Islet precursor cell (in vitro differentiated cells): ENCODE measurements at regions not wholly inside any gene's neighbourhood (a gene's known extent, or its start where the extent isn't known, plus 50 kb on each side); places are given as distances from the start of the nearest gene placed in this dataset.

Source experiments
- DNase-seq: peaks from one replicate; pipeline ENCODE4 v3.0.0-alpha.2; 2018

DNA sequence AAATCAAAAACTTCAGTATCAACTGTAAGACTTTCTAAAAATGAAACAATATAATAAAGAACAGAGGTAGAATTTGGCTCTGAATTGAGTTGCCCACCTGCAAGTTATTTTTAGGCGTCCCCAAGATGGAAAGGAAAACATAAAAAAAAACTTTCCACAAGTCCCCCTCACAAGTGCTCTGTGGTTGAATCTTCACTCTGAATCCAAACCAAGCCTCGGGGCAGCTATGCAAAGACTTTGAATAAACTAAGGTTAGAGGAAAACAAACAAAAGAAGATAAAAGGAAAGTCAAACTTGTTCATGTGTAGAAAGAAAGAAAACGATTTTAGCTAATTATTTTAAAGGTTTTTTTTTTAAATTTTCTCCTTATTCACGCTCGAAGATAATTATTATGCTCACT is 372.4 kb upstream of the SLIT2 start:
- no peak for DNase-seq

DNA sequence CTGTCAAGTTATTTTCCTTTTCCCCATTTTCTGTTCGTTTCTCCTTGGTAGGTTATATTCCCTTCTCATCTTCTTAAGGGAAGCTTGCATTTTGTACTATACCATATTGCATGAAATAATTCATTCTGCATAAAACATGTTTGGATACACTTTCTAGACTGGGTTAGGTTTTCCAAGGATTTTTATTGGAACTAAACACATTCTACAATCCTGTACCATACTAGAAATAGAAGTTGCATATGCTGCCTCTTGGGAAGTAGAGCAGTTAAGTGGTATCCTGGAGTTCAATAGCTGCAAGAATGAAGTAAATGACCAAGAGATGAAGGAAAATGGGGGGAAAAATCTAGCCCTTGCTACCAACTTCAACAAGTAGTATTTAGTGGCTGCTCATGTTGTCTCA is 393.7 kb upstream of the SLIT2 start:
- DNase-seq, result no peak

DNA sequence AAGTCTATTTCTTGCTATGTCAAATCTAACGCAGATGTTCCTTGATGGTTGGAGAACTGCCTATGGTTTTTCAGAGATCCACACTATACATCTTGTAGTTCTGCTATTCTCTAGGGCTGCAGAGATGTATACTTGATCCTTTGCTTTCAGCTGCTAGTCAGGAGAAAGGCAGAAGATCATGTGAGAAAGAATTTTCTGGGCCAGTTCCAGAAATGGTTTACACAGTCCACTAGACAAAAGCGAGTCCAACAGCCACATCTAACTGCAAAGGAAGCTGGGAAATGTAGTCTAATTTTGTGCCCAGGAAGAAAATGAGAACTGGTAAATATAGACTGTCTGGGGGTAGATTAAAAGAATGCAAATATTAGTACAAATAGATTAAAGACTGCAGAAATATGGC is 394.3 kb upstream of the SLIT2 start:
- DNase-seq, result no peak

DNA sequence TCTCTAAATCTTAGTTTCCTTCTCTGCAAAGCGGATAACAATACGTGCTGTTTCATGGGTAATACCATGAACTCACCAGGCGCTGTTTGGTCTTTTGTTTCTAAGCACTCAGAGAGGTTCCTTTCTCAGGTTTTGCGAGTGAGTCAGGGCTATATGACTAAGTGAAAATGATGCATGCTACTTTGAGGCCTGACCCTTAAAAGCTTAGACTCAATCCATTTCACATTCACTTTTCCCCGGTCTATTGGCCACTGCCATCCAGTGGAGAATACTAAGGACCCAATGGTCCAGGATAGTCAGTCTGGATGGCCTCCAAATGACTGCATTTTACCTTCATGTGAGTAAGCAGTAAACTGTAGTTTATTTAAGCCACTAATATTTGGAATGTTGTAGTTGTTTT is 400.8 kb upstream of the SLIT2 start:
- DNase-seq, result peak; percentile 66

DNA sequence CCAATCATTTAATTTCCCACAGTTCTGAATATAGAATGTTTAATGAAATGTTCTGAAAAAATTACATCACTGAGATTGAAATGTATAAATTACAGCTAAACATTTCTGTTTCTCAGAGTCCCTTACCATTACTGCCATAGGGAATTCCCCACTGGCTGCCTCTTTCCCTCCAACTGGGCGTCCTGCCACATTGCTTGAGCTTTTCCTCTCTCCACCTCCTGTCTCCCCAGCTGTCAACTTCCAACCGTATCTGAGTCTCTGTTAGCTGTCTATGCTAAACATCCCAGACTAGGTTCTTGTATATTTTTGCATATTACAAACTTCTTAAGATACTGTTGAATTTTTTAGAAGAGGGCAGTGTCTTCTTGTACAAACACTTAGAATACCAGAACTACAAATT is 407.3 kb upstream of the SLIT2 start:
- no peak for DNase-seq

DNA sequence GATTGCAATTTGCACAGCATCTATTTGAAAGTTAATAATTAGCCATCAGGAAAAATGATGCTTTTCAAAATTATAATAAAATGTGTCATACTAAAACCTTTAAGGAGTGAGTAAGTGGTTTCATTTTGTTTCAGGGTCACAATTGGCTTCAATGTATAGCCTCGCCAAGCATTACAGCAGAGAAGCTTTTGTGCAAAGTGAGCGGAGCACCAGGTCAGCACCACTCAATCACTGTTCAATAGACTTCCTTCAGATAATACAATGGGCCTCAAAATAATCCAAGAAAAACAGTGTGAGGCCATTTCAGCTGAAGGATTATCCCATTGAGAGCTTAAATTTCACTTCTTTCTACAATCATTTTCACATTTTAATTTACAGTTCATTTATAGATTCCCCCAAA is 409.2 kb upstream of the SLIT2 start:
- no peak for DNase-seq

DNA sequence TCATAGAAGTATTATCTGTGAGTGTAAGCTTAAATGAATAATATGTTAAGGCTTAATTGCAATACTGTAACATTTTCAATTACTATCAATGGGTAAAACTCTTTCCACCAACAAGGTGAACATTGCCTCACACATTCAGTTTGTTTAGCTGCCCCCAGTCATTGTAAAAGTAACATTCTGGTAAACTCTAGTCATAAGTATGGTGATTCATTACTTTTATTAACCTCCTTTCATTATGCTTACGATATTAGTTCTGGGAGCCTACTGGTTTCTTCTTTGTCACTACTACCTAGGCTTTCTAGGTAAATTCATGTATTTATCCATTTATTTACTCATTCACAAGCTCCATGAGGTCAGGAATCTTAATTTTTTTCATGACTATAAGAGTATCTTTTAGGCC is 412.8 kb upstream of the SLIT2 start:
- DNase-seq, result no peak

DNA sequence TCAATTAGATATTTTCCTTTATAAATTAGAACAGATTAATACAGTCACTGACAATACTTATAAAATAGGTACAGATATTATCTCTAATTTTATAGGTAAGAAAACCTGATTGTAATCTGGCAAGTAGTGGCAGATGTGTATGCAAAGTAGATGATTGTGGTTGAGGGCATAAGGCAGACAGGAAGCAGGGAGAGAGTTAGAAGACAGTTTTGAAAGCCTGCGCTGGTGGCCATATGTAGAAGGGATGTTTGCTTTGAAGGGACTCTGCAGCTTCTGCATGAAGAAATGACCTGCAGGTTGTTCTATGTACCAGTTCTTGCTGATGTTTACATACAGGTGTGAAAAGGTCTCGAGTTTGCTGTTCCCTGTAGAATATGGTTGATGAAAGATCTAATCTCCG is 416.3 kb upstream of the SLIT2 start:
- no peak for DNase-seq

DNA sequence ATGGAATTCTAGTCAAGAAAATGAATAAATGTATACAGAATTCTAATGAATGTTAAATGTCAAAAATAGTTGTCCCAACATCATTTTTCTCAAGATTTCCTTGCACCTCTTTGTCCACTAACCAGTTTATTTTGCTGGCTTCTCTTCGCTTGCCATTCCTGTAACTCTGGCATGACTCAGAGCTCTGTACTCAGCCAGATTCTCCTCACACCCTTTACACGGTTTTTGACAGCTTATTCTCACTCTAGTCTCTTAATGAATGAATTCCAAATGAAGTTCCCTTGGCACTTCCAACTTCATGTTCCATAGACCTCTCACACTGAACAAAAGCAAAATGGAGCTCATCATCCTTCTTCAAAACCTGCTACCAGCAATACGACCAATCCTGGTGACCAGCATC is 419.3 kb upstream of the SLIT2 start:
- DNase-seq, result no peak

DNA sequence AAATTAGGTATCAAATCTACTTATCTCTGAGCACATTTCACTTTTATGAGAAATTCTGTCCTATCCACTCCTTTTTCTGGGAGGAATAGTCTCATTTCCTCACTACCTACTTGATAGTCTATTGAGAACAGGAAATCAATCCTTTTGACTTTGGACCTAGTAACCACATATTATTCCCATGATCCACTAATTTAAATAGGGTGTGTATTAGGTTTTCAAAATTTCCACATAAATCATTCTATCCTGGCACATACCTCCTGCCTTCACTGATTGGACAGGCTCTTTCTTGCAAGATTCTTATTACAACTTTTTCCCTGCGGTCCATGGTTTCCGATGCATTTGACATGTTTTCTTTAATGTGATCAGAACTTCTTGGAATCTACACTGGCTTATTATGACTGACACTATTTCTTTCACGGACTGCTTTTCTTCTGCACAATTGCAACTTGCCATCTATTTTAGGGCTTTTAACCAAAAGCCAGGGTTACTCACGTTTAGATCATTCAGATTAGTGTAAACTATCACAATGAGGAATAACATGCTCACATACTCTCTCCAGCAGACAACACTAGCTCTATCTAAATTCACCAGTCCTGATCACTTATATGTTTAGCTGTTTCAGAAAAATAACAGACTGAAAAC is 419.9 kb upstream of the SLIT2 start:
- no peak for DNase-seq

DNA sequence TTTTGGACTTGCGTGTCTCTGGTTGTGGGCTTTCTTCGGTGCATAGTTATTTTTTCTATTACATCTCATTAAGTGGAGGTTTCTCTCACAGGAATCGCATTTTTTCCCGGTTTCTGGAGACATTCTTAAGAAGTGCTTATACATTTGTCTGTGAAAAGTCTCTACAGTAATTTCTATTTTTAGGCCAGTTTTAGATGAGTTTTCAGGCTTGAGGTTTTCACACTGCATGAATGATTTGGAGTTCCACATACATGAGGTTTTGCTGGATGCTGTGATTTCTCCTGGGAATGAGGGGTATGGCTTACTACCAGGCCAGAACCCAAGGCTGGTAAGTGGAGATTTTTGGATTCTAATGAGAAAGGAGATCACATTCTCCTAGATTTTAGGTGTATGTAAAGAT is 422.6 kb upstream of the SLIT2 start:
- no peak for DNase-seq

DNA sequence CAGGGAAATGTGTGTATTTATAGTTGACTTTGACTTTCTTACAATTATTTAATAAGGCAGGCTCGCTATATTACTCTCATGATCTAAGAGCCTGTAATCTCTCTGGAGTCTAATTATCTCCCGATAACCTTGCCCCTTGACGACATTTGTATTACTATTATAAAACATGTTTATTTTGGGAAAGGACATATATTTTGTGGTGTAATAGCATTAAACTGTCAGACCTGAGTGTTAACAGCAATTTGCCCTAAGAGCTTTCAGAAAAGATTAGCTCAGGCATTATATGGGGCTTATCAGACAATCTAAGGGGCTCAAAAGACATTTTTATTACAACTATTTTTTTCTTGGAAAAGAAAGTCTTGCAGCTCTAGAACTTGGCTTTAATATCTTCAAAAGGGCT is 427.9 kb upstream of the SLIT2 start:
- DNase-seq, result no peak

DNA sequence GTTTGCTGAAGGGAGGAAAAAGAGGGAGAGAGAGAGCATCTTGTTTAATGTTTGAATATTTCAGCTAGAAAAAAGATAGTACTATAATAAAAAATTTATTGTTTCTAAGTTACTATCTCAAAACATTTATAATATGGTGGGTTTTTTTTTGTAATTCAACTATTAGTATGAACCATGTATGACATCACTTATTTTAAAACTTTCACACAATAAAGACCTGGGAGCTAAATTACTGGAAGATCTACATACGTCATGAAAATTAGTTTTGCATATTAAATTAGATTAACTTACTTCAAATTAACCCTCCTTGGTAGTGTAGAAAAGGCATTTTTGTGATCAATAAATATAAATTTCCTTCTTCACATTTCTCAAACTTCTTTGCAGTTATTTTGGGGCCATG is 432.0 kb upstream of the SLIT2 start:
- no peak for DNase-seq

DNA sequence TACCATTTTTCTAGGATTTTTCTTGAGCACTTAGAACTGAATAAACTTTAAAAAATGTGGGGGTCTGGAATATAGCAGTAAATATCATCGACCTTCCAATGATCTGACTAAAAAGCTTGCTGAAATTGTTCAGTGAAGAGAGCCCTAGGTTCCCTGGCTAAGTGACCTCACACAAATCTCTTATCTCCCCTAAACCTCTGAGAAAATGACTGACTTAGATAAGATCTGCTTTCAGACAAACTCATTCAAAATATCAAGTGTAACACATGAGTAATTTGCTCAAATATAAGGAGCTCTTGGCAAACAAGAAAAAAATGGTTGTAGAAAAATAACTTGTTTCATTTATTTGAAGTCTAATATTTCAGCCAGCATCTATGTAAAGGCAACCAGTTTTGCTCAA is 441.7 kb upstream of the SLIT2 start:
- DNase-seq, result no peak

DNA sequence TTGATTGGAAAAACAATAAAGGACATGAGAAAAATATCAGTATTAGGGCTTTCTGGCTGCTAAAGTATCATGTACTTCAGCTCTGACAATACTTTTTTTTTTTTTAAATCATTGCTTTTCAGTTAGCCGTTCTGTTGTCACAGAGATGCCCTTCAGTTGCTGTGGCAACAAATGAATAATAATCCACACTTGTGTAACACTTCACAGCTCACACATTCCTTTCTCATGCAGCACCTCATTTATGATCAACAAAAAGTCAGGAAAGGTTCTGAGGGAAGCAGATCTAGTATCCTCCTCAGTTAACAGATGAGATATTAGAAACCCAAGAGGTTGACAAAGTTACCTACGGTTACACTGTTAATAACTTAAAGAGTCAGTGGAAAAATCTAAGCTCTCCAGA is 444.2 kb upstream of the SLIT2 start:
- no peak for DNase-seq

DNA sequence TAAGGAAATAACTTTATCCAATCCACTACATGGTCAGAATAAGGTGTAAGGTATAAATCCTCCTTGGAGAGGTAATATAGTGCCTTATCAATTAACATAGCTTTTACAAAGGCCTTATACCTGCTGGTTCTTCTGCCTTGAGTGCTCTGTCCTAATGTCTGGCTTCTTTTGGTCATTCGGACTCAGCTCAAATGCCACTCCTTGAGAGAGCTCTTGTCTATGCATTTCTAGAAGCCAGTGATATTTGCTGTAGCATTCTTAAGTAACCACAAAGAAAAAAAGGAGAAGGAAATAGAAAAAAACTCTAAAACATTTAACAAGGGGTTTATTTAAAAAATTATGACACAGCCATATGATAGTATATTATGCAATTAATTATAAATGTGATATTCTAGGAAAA is 444.8 kb upstream of the SLIT2 start:
- no peak for DNase-seq

DNA sequence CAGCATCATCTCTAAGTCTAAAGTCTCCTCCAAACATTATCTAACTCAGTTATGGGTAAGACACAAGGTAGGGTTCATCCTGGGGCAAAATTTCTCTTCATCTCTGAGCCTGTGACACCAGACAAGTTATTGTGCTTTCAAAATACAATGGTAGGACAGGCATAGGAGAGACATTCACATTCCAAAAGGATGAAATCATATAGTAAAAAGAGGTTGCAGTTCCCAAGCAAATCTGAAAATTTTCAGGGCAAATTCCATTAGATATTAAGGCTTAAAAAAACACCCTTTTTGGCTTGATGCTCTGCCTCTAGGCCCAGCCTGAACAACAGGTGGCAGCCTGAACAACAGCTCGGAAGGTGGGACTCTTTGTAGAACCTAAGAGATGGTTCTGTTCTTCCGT is 448.3 kb upstream of the SLIT2 start:
- no peak for DNase-seq

DNA sequence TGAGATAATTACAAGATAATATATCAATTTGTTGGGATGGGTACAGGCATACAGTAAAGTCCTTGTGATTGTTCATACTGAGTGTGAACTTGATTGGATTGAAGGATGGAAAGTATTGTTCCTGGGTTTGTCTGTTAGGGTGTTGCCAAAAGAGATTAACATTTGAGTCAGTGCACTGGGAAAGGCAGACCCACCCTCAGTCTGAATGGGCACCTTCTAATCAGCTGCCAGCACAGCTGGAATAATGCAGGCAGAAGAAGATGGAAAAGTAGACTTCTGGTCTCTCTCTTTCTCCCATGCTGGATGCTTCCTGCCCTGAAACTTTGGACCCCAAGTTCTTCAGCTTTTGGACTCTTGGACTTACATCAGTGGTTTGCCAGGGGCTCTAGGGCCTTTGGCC is 457.9 kb upstream of the SLIT2 start:
- no peak for DNase-seq

DNA sequence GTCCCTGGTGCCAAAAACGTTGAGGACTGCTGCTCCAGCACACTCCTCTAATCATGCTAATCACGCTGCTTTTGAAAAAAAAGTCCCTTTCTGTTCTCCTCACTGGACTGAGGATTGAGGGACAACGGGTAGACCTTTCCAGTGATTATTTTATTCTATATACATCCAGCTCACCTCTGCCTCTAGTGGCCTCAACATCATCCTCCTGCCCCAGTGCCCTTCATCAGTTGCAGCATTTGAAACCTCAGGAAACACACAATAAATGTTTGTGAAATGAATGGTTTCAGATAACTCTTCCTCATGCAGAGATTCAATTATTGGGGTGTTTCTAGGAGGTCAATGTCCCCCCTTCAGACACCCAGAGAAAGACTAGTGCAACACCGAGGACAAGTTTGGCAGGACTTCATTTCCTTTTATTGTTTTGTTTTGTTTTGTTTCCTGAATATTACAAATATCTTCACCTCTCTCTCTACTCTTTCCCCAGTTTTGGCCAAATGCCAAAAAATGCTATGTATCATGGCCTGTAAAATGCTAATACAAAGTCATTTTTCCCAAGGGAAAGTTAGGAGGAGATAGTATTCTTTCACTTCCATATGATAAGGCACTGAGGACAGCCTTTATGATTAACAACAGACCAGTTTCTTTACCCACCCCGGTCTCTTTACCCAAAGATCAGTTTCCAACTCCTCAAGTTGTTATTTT is 460.1 kb upstream of the SLIT2 start:
- DNase-seq, result no peak

DNA sequence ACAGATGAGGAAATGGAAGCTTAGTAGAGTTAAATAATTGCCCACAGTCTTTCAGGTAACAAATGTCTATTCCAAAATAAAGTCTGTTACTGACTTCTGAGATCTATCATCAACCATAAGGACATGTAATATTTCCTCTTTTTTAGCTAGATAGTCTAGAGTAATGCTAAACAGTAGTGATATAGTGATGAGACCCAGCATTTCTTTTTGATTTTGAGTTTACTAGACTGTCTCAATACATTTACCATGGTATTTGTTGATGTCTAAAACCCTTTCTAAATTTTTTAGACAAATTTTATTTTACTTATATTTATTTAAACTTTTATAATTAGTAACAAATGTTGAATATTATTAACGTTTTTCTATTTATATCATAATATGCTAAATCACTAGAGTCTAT is 465.1 kb upstream of the SLIT2 start:
- no peak for DNase-seq

DNA sequence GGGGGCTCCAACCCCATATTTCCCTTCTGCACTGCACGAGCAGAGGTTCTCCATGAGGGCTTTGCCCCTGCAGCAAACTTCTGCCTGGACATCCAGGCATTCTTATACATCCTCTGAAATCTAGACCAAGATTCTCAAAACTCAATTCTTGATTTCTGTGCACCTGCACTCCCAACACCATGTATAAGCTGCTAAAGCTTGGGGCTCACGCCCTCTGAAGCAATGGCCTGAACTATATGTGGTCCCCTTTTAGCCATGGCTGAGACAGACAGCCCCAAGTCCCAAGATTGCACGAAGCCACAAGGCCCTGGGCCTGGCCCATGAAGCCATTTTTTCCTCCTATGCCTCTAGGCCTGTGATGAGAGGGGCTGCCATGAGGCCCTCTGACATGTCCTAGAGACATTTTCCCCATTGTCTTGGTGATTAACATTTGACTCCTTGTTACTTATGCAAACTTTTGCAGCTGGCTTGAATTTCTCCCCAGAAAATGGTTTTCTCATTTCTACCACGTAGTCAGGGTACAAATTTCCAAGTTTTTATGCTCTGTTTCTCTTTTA is 468.0 kb upstream of the SLIT2 start:
- DNase-seq, result no peak

DNA sequence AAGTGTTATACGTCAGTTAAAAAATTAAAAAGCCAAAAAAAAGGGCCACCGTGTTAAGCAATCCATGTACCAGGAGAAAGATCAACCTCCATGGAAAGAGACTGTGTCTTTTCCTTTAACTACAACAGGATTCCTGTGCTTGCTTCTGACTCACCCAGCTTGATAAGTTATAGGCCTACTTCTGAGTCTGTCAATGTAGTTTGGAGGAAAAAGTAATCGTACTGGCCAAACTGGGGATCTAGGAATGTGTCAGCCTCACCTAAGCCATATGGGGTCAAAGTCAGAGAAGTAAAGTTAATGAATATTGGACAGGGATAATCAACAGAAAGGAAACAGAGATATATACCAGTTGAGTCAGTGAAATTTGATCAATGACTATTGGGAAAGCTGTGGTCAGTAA is 470.8 kb upstream of the SLIT2 start:
- no peak for DNase-seq

DNA sequence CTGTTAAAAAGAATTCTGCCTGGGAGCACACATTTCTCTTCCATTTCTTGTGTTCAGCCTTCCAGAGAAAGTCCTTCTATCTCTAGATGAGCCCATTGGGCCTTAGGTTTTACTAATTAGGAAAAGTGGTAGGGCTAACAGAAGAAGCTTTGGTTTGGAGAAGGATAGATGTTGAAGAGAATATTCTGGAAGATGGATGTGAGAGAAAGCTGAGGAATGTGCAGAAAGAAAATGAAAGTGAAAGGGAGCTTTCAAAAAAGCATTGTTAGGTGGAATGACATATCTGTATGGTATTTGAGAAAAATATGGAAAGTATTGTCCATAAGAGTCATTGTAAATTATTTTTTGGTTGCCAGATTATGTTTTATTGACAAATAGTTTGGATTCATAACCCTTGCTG is 474.8 kb upstream of the SLIT2 start:
- DNase-seq, result no peak

DNA sequence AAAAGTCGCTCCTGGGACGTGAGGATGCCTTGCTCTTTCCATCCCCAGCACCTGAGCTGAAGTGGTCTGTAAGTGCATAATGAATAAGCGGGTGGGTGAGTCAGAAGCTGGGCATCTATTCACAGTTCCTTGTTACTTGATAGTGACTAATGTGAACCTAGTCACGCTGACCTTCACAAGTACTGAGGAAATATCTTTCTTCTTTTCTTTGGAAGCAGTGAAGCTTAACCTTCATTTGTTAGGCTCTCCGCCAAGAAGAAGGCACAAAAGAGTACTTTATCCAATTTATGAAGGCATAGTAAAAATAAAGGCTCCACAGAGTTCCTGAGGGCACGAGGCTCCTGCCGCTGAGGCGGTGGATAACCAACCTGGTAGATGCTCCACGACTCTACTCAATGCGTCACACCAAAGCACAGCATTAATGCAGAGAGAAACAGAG is 475.7 kb upstream of the SLIT2 start:
- DNase-seq, result peak; percentile 70

DNA sequence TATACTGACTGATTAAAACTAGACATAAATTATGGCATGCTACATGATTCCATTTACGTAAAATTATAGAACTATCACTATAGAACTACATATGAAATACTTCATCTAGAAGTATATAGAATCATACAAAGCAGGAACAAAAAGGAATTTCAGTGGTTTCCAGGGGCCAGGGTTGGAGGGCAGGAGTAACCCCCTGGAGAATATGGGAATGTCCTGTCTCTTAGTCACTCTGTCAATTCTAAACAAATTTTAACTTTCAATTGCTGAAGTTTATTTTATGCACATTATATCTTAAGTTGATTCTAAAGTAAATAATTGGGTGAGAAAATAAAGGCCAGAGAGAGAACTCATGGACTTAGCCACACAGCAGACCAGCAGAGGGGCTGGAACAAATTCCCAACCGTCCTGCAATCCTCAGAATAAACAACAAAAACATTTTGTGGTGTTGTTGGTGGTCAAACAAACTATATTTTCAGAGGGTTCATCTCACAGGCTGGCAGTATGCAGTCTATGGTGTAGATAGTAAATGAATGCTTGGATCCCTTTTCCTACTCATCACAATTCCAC is 476.9 kb upstream of the SLIT2 start:
- no peak for DNase-seq
